ENCODE measurements at regions not wholly inside any gene's neighbourhood (a gene's known extent, or its start where the extent isn't known, plus 50 kb on each side); places are given as distances from the start of the nearest gene placed in this dataset.
"Not testable (repeated sequence)": the region's sequence is repeated elsewhere in the genome, so short reads cannot be mapped to it uniquely, and the experiment has no call there.

GRCh38 chr5:57932761-57933160, 450.1 kb upstream of the ACTBL2 start:
- DNase-seq, result no peak

DNA sequence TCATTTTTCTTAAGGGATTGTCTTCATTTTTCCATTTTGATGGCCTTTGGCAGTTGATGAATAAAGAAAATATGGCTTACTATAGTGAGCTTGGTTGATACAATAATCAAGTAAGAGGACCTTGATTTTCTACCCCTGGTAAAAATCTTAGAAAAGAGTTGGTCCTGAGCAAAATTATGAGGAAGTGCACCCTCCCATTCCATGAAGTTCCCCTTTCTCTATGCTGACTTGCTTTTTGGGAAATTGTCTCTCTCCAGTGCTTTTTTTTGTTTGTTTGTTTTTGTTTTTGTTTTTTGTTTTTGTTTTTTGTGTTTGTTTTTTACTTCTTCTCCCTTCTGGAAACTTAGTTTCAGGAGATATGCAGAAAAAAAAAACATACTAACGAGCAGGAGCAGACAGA, 449.2 kb upstream of the ACTBL2 start:
- DNase-seq, result no peak

GRCh38 chr5:57931352-57931751, 448.7 kb upstream of the ACTBL2 start:
- no peak for DNase-seq

DNA sequence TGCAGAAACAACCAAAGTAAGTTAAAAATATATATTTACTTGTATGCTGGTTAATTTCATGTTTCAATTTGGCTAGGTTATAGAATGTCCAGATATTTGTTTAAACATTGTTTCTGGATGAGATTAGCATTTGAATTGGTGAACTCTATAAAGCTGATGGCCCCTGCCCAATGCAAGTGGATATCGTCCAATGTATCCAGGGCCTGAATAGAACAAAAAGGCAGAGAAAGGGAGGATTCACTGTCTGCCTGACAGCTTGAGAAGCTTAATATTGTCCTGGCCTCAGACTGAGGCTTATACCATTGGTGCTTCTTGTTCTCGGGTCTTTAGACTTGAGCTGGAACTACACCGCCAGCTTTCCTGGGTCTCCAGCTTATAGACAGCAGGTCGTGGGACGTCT, 446.7 kb upstream of the ACTBL2 start:
- no peak for DNase-seq

- DNase-seq, result not testable (repeated sequence)
Measured at GRCh38 chr5:57923094-57923493, 440.5 kb upstream of the ACTBL2 start.

GRCh38 chr5:57917004-57917403, 434.4 kb upstream of the ACTBL2 start:
- DNase-seq, result no peak

- DNase-seq, result no peak
Measured at GRCh38 chr5:57915536-57915935, 432.9 kb upstream of the ACTBL2 start.

- no peak for DNase-seq
Measured at GRCh38 chr5:57911438-57911837, 428.8 kb upstream of the ACTBL2 start.

GRCh38 chr5:57906671-57907070, 424.1 kb upstream of the ACTBL2 start:
- DNase-seq, result no peak

DNA sequence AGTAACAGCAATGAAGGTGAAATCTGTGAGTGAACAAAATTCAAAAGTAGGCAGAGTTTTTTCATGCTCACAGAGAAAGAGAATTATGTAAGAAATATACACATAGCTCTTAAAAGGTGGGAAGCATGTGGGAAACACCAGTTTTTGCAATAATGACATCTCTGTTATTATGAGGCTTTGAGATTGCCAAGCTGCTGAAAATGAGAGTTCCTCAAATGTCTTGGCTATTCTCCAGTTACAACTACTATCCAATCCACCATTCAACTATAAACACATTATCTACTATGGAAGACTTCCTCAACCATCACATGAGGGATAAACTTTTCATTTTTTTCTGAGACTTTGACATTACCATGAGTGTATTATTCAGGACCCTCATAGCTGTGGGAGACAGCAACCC, 420.8 kb upstream of the ACTBL2 start:
- DNase-seq, result no peak

- no peak for DNase-seq
Measured at GRCh38 chr5:57902095-57902494, 419.5 kb upstream of the ACTBL2 start.

GRCh38 chr5:57900381-57900944, 417.9 kb upstream of the ACTBL2 start:
- no peak for DNase-seq

GRCh38 chr5:57896576-57896975, 414.0 kb upstream of the ACTBL2 start:
- DNase-seq, result no peak

DNA sequence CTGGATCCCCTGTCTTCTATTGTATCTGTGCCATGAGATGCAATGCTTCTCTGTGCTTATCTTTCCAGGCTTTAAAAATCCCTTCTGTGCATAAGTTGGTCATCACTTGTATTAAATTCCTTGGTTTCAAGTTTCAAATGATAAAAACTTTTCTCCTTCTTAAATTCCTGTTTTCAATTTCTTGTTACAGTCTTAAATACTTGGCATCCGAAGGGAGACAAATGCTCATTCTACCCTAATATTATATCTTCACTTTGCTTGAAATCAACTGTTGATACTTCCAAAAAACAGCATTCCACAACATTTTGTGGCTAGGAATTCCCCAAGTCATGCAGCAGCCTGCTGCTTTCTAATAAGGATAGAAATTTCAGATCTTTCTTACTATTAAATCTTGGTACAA, 413.2 kb upstream of the ACTBL2 start:
- DNase-seq, result no peak

- no peak for DNase-seq
Measured at GRCh38 chr5:57893926-57894325, 411.3 kb upstream of the ACTBL2 start.

DNA sequence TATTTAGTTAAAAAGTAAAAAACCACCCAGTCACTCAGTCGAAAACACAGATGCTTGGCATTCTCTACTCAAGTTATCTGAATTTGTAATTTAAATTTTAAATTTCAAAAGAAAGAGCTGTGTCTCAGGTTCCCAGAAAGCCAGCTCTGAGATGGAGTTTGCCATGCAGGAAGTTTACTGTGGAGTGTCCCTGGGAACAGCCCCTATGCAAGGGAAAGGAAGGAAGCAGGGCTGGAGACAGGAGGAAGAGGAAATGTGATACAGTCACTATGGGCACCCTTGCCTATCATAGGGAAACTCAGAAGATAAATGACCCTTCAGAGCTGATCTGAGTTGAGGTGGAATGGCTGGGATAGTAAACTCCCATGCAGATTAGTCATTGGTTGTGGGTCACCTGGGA, 408.8 kb upstream of the ACTBL2 start:
- DNase-seq, result no peak

DNA sequence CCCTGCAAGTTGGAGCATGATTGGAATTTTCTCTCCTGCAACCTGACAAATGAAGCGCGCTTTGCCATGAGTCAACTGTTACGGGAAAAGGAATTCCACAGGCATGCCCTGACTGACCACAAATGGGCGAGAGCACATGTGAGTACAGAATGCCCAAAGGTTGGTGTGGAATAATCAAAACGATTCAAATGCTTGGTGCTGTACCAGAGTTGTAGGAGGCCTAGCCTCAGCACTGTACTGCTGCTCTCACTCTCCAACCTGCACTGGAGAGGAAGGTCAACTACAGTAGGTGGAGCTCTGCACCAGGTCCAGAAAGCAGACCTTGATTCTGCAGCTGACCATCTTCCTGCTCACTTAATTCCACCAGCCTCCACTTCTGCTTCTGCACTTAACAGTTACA, 406.9 kb upstream of the ACTBL2 start:
- no peak for DNase-seq

GRCh38 chr5:57887851-57888621, 405.4 kb upstream of the ACTBL2 start:
- no peak for DNase-seq

GRCh38 chr5:57884346-57885102, 401.9 kb upstream of the ACTBL2 start:
- no peak for DNase-seq

DNA sequence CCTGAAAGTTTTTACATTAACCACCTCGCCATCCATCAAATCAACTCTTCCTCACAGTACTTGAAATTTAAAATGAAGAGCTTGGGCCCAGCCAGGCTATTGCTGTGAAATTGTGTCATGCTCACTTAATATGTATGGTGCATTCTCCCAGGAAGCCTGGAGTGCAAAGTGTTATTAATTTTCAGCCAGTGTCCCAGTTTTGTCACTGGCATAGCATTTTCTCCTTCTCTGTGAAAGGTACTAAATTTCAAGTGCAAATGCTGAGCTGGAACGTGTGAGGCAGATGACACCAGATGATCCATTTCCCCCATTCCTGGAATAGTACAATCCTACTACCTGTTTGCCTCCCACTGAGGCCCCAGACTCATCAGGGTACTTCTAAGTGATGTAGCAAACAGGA, 397.6 kb upstream of the ACTBL2 start:
- no peak for DNase-seq

GRCh38 chr5:57878301-57878722, 395.7 kb upstream of the ACTBL2 start:
- DNase-seq, result no peak

- no peak for DNase-seq
Measured at GRCh38 chr5:57871496-57871895, 388.9 kb upstream of the ACTBL2 start.

GRCh38 chr5:57870267-57870666, 387.7 kb upstream of the ACTBL2 start:
- DNase-seq, result not testable (repeated sequence)

DNA sequence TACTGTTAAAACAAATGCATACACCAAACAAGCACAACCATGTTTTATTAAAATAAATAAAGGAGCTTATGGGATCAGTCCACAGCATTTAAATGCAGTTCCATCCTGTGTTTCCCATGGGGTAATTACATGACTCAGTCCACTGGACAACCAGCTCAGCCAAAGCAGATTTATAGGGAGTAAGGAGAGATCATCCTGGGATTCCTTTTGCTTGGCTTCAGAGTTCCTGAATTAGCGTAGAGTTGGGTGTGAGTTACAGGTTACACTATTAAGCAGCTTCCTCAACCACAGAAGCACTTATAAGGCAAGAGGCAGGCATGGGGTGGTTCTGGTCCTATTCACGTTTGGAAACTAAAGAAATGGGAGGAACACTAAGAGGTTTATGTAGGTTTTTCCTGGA, 381.1 kb upstream of the ACTBL2 start:
- DNase-seq, result no peak
